Vagina (tissue), 2 donors: ENCODE measurements at regions not wholly inside any gene's neighbourhood (a gene's known extent, or its start where the extent isn't known, plus 50 kb on each side); places are given as distances from the start of the nearest gene placed in this dataset.

Experiments used
- CTCF ChIP-seq, 3 experiments: fragments of 450-650 bp in 2 of 3; fragments of 200-600 bp in 1 of 3; sonication (generic) in 1 of 3; IDR thresholded peaks; one replicate each; pipeline ENCODE4 v1.5.1; 2017 to 2019; ENCODE audit warnings: antibody characterized with exemption in 3 of 3, mild to moderate bottlenecking in 2 of 3, moderate library complexity in 2 of 3
- POLR2A ChIP-seq, 2 donors: fragments of 450-650 bp; IDR thresholded peaks; one replicate each; pipeline ENCODE4 v1.6.1; 2017; ENCODE audit warnings: antibody characterized with exemption in 2 of 2, mild to moderate bottlenecking in 2 of 2, moderate library complexity in 2 of 2
- POLR2AphosphoS5 ChIP-seq, 2 donors: sonication (generic); formaldehyde crosslinking; IDR thresholded peaks; one replicate each; pipeline ENCODE4 v1.9.0; 2017; ENCODE audit warnings: antibody characterized with exemption in 2 of 2, mild to moderate bottlenecking in 2 of 2, low read depth in 1 of 2; ENCODE audit not compliant: insufficient read depth in 1 of 2

- TF ChIP-seq CTCF (IDR thresholded peaks at IDR 0.05): no peak
- no peak for TF ChIP-seq POLR2A (IDR thresholded peaks at IDR 0.05)
- no peak for TF ChIP-seq POLR2AphosphoS5 (IDR thresholded peaks at IDR 0.05; ENCODE audit: insufficient read depth in 1 of 2, low read depth in 1 of 2)
Measured at GRCh38 chr11:91686700-91687099, 537.9 kb upstream of the FAT3 start.
